ENCODE measurements at regions not wholly inside any gene's neighbourhood (a gene's known extent, or its start where the extent isn't known, plus 50 kb on each side); places are given as distances from the start of the nearest gene placed in this dataset.

DNA sequence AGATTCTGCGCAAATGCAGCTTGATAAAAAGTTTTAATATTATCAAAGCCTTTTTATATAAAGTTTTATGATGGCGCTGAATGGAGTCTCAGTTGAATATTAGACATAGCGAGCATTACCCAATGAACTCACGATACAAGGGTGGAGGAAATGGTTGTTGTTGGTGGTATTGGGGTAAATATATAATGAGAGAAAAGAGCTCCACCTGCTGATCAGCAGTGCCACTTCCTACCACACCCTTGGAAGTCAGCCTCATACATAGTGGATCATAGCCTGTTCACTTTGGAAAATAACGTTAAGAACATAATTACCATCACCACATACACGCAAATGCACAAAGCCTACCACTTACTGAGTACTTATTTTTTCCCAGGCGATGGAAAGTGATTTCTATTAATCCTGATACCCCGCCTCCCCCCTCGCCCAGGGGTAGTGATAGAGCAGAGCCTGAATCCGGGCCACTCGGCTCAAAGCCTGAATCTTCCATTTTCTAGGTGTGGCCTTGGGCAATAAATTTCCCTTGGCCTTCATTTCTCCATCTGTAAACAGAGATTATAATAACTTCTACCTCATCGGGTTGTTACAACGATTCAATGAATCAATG is 358.3 kb downstream of the KLF5 start:
- no peak for DNase-seq

DNA sequence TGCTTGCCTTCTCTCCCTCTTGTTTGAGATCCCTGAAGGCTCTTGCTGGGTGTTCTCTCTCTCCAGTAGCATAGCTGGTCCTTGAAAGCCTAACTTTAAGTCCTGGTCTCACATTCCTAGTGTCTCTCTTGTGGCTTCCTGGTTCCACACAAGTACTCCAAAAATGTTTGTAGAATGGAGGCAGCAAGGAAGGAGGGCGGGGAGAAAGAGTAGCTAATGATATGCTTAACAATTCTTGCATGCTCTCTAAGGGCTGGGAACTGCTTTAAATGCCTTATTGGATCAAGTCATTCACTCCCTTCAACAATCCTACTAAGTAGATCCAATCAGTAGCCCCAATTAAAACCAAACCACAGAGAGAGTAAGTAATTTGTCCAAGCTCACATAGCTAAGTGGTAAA is 357.3 kb downstream of the KLF5 start:
- no peak for DNase-seq

DNA sequence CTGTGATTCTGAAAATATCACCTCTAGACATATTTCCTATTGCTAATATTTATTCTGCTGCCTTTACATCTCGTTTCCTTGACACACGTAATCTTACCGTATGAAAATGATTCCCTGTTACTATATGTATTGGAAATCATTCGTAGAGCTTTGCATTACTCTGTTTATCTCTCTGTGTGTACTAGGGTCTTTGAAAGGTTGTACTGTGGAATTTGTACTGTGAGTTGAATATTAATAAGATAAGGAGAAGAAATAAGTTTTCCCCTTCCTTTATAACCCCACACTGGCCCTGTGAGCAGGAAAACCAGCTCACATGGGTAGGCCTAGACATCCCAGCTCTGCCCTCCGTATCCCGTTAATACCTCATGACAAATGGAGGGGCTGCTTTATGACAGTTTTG is 354.9 kb downstream of the KLF5 start:
- DNase-seq = no peak

DNA sequence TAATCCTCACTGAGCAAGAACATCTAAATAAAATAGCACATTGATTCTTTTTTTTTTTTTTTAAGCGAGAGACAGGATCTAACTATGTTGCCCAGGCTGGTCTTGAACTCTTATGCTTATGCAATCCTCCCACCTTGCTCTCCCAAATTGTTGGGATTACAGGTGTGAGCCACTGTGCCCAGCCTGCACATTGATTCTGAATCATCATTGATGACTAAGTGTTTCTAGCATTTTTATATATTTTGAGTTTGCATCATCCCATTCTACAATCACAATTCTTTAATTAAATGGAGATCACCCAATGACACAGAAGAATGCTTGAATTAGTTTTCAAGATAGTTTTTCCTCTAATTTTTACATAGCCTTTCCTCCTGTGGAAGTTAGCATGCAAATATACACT is 354.1 kb downstream of the KLF5 start:
- DNase-seq = no peak

DNA sequence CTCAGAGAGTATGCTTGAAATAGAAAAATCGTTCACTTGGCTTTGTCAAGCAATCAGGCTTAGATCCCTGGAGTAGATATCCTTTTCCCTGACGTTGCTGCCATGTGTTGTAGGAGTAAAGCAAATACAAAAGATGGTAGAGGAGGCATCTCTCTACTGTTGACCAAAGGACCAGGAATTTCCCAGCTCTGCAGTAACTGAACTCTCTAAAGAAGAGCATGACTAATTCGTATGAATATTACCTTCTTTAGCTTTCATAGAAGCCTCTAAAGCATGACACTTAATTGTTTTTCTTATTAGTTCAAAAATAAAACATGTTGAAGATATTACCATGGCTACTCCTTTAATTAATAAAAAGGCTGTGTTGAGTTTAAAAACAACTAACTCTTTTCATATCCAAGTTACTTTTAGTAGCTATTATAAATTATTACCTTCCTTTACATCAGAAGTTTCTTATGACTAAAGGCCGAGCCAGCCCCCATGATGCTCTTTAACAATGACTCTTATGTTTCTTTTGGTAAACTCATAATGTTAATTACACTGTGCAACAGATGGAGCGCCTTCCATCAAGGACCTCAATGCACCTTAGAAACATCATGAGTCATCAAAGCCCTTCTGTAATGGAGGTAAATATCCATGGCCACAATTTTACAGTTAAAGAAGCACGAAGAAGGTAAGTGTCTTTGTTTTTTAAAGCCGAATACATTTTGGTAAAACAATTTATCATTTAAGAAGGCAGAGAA is 352.4 kb downstream of the KLF5 start:
- DNase-seq = no peak

DNA sequence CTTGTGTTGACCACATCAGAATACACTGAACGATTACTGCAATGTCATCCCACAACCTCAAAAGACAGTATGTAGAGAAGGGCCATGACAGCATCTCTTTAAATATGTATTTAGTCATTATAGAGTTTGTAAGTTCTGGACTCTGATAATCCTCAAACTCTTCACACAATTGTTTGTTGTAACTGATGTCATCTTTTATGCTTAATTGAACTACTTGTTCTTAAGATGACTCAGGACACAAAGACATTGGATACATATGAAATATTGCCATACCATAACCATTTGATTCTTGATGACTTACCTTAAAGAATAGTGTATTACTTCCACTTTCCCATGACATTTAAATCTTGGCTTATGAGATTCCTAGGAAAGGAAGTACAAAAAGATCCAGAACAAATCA is 347.6 kb downstream of the KLF5 start:
- DNase-seq = no peak

DNA sequence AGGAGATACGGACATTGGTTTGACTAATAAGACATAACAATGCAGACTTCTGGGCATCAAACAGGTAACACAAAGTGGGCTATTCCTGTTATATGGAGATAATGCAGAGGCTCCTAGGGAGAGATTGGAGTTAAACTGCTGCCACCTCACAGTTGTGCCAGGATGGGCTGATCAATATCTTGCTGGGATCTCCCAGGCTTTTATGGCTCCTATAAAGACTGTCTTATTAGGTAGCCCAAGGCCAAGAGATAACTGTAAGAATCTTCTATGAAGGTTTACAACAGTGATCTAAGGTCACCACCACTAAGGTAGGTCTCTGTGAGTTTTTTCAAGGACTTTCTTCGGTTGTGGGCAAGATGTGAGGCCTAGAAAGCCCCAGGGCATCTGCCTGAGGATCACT is 345.8 kb downstream of the KLF5 start:
- no peak for DNase-seq

DNA sequence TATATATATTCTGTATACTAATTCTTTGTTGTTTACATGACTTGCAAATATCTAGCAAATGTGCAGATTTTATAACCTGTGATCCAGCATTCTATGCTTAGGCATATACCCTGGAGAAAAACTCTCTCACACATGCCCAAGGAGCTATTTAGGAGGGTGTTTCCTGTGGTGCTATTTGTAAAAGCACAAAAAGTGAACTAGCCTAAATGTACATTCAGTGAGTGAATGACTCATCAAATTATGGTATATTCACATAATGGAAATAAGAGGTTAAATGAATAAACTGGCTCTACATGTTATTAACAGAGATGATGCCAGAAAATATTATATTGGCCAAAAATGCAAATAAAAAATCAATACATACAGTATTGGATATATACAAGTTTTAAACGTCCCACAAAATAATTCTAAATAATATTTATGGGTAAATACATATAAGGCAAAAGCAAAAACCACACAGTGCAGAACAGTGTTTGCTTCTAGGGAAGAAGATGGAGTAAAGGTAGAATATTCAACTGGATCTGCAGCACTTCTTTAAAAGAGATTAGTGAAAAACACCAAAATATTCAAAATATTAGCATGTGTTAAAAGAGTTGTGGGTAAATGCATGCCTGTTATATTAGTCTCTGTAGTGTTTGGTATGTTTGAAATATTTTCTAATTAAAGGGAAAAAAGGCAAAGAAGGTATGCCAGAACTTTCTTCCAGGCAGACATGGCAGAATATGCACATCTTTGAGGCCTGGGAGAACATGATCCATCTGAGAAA is 344.7 kb downstream of the KLF5 start:
- no peak for DNase-seq

DNA sequence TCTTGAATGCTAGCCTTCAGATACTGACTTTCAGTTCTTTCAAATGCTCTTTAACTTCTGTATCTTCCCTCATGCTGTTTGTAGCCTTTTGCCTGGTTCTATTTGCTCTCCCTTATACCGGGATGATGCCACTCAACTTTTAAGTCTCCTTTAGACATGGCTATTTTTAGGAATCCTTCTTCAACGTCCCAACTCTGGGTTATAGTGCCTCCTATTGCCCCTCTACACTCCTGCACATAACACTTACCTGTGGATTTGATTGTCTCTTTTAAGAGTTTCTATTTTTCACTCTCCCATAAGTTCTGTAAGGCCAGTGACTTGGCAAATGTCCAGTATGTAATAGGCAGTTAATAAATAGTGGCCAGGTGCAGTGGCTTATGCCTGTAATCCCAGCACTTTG is 343.0 kb downstream of the KLF5 start:
- DNase-seq = no peak

DNA sequence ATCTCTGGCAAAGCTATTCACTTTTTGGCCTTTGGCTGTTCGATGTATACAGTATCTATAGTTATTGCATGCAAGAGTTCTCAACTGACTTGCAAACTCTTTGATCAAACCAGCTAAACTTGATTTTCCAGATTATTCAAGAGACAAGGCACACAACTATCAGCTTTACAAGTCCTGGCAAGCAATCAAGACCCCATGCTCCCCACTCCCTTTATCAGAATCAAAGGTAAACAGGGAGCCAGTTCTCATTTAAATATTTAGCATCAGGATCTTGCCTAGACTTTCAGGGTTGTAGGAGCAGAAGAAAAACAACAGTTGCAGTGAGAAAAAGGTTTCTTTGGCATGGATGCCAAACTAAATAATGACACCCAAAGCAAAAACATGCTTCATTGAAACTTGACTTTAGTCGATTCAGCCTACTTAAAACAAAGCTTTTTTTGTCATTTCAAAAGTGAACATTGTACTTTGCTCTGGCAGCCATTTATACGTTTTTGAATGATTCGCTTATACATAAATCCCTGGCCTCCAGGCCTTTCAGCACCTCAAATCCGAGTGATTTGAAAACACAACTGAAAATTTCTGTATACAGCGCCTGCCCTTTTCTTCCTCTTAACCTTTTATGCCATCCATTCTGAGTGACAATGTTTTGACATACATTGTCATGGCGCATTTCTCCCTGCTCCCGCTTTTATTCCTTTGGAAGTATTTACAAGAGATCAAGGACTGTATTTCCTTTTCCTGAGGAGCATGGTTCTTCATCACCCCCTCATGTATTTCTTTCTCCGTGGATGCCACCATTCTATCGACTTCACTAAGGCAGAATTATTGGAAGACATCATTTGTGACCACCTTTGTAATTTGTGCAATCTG is 340.8 kb downstream of the KLF5 start:
- DNase-seq = no peak

DNA sequence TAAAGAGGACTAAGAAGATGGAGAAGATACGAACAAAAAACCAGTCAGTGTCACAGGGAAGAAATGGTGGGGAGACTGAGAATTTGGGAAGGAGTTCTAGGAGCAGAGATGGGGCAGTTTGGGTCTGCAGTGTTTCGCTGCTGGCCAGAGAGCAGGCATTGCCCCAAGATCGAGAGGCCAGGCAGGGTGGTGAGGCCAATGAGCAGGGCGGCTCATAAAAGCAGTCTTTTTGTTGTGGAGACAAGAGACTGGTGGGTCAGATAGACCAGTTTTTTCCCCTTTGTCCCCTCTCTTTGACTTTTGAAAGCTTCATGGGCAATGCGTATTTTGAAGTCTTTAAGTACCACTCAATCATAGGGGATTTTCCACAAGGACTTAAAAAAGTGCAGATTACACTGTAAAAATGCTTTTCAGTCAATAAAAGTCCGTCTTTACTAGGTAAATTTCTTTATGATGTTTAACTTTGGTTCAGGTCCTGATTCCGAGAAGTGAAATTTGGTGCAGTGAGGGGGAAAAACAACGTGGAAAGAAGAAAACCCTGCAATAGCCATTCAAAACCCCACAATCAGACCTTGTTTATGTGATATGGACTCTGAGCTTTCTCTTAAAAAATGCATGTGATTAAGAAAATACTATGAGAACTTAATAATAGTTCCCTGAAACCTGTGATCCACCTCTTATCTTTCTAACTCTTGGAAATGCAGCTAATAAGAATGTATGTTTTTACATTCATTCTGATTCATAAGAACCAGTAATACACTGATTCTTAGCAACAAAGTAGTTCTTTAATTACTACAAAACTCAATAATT is 338.9 kb downstream of the KLF5 start:
- DNase-seq = no peak

DNA sequence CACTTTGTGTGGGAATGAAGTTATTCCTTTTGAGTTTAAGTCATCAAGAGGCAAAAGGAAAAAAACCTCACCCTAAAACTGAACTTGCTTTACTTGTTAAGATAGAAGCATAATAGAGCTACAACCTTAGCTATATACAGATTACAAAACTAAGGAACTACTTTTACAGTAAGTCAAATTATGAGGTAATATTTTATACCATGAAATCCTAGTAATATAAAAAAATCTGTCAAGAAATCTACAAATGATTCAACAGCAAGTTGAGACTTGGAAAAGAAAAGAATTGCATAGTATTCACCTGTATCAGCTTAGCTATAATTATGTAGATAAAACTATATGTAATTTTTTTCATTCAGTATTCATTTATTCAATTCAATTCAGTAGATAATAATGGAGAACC is 335.3 kb downstream of the KLF5 start:
- no peak for DNase-seq

DNA sequence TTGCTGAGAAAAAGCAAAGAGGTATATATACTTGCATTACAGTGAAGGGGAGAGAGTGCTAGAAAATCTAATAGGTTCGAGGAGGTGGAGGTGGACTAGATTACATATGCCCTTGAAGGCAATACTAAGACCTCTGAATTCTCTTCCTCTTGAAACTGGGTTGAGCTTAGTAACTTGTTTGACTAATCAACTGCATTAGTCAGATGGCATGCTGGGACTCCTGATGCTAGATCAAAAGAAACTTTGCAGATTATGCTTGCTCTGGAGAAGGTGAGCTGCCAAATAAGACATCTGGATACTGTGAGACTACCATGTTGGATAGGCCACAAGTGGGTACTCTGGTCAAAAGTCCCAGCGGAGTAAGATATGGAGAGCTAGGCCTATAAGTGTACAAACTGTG is 331.3 kb downstream of the KLF5 start:
- DNase-seq = no peak

DNA sequence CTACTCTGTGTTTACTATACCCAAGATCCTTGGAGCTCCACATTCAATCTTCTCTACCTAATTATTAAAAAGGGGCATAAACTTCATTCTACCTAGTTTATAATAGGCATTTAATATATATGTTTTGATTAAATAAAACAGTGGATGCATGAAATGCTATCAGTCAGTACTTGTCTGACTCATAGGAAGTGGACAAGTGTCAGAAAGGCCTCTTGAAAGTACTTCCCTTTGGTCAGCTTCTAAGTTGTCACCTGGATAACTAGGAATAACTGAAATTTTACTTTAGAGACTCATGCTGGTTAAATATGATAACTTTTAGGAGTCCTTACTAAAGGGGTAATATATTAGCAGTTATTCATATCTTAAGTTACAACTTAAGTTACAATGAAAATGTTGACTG is 329.8 kb downstream of the KLF5 start:
- no peak for DNase-seq

DNA sequence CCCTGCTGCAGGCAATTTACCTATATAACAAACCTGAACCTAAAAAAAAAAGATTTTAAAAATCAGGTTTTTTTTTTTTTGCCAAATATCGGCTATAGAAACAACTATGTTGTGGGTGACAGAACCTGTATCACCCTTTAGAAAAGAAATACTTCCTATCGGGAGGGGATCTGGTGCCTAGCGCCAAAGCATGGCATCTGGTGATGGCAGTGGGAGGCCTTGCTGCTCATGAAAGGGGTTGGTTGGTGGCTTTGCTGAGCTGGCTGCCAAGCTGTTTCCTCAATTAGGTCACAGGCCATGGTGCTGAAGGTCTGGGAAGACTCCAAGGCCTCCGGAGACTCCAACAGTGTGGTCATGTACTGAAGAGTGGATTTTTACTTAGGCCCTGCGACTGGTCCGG is 328.5 kb downstream of the KLF5 start:
- no peak for DNase-seq

DNA sequence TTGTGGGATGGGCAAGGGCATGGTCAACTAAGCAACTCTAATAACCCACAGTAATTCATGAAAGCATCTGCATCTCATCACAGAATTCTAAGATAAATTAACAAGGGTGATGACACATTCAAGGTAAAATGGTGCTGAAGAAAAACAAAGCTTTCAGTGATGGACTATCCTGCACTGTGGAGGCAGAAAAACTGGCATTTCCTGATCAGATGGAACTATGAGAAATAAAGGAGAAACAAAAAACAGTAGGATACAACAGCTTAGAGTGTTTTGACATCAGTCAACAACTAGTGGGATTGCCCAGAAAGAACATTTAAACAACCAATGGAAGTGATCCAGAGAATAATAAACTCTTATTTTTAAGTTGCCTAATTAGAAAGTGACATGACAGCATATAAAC is 327.0 kb downstream of the KLF5 start:
- DNase-seq = no peak

DNA sequence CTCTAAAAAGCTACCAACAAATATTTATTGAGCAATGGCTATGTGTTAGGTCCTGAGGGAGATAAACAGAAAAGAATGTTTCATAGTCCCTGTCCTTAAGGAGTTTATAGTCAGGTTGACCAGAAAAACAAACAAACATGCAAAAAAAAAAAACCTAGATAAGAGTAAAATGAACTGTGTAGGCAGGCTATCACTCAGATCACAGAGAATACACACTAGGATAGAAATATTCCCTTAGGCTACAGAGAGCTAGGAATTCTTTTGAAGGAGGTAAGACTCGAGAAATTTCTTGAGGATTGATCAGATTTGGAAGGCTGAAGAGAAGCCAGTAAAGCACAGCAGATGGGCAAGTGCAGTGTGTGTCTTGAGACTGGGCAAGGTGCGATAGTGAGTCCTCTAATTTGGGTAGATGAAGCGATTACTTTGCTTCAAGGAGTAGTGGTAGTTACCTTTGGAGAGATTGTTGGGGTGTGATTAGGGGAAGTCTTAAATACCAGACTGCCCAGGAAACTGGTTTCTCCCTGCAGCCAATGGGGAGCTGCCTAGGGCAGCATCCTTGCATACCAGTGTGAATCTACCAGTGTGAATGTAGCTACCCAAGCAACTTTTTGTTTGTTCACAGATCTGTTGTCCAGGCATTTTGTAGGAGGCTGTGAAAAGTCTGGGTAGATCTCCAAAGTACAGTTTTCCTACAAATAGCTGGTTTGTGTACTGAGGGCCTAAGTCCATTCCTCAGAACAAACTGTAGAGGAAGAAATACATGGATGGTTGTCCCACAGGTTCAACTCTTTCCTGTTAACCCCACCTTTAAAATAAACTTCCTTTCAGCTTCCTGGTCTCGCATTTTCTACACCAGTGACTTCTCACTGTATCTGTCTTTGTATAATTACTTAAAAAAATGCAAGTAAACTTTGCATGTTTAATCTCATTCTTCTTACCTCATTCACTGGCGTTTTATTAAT is 314.1 kb downstream of the KLF5 start:
- no peak for DNase-seq

DNA sequence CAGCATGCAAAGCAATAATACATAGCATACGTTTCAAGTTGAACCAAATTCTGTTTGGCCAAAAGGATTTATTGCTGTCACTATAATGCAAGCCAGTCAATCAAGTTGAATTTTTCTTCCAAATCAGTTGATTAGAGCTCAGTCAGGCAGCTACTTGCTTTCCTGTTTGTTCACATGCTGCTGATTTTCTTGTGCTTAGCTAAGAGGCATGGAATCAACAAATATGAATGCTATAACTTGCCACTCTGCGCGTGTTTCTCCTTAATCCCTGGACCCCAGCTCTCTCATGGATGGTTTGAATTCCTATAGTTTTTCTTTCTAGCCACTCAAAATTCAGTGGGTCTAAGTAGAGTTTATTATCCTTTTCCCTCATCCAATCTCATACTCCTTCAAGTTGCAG is 311.3 kb downstream of the KLF5 start:
- DNase-seq = no peak

DNA sequence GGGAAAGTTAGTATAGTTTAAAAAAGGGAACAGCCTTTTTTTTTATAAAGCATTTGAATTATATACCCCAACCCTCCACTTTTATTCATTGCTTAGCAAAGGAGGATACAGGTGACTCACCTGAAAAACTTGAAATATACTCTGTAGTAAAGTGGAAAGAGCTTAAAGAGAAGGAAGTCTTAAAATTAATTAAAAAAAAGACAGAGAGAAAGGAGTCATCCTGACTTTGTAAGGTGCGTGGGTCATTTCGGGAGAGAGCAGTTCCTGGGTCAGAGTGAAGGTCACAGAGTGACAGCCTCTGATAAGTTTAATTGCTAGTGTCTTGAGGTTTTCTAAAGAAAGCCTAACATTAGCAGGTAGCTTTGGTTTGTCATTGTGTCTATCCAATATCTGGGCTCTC is 310.3 kb downstream of the KLF5 start:
- no peak for DNase-seq

DNA sequence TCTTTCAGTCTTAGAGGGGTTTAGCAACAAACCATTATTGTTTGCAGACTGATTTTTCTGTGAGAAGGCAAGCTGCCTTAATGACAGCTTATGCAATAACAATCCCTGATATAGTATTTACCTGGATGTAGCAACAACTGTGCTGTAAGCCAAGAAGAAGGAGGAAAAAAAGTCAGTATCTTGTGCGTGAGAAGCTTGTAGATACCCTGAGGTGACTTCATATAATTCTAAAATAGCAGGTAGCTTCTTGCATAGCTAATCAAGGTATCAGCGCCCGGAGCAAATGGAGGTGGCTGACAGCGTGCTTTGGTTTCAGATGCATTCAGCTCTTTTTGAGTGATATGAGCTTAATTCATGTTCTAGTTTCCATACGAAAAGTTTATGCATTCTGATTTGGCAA is 309.8 kb downstream of the KLF5 start:
- no peak for DNase-seq

DNA sequence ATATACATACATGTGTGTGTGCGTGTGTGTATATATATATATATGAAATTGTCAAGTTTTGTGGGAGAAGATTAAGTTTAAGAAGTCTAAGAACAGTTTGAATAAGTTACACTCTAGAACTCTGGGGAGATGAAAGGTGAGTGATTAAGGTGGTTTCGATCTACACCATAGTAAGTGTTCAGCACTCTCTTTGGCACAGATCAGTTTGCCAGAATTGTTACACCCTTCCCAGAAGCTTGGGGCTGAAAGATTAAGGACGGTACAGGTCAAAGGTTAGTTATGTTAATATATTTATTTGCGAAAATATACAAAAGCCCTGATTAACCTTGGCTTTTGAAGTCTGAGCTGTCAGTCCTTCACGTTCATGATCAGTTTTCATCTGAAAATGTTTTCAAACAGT is 309.1 kb downstream of the KLF5 start:
- no peak for DNase-seq

Measured in GF-D8 (cell line).